GM19455 (cell line): ENCODE measurements at regions not wholly inside any gene's neighbourhood (a gene's known extent, or its start where the extent isn't known, plus 50 kb on each side); places are given as distances from the start of the nearest gene placed in this dataset.
A peak's percentile ranks its signal among the peaks of the same experiment; 100 is the strongest.

Experiments
- ATAC-seq: cut with Tn5 transposase; IDR thresholded peaks from one replicate; pipeline ENCODE4 v1.9.1; 2021; ENCODE audit not compliant: unreplicated experiment

GRCh38 chr12:90331262-90331661, 622.6 kb upstream of the ATP2B1 start:
- no peak for ATAC-seq

GRCh38 chr12:90327793-90328743, 619.4 kb upstream of the ATP2B1 start:
- no peak for ATAC-seq

DNA sequence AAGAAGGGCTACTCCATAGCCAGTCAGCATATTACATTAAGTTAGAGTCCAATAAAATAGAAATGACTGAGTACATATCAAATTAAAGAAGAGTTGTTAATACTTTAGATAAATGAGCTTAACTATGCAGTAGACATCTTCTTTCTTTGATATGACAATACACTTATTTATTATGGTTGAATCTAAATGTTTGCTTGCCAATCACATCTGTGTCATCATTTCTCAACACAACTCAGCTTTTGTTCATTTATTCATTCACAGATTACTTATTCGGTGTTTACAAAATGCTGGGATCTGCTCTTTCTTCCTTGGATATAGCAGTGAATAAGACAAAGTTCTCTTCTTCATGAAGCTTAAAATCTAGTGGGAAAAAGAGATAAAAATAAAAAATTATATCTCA, 614.6 kb upstream of the ATP2B1 start:
- ATAC-seq: no peak

DNA sequence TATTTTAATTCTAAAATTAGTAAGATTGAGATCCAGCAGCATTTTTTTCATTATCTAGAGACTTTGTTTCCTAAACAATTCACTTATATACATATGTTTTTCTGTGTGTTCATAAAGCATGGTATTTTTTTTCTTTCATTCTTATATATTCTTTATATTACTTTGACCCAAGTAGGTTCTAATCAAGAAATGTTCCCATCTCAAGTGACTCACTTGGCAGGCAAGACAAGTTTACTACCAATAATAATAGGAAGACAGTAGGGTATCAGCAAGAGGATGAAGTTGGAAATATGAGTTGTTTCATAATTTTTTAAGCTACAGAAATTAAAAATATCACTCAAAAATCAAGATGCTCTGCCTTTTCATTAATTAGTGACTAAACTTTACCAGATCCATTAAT, 613.4 kb upstream of the ATP2B1 start:
- no peak for ATAC-seq

DNA sequence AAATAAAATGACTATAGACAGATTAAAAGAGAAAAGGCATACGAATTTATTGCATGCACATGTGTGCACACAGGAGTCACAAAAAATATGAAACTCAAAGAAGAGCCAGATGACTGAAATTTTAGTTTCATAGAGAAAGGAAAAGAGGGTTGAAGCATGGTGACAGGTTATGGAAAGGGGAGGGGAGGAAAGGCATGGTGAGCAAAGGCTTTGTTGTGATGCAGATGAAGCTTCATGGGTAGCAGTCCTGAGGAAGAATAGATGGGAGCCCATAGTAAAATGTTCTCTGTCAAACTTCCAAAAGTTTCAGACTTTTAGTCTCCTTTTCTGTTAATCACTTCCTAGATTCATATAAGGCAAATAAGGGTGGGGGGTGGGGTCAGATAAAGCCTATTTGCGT, 612.7 kb upstream of the ATP2B1 start:
- no peak for ATAC-seq

GRCh38 chr12:90311561-90311960, 602.9 kb upstream of the ATP2B1 start:
- no peak for ATAC-seq

DNA sequence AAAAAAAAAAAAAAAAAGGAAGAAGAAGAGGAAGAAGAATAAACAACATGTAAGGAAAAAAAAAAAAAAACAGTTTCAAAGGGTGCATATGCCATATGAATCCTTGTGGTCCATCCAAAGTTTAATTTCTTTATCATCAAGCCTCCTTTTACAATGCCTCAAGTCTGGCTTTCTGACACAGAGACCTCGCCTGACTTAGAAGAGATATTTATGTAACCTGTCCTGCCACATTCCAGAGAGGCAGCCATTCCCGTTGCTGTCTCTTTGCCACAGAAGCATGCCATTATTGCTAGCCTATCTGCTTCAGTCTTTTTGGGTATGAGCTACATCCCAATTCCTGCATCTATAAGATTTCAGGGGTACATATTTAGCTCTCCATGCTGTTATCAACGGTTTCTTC, 596.7 kb upstream of the ATP2B1 start:
- no peak for ATAC-seq

- no peak for ATAC-seq
Observed at GRCh38 chr12:90304231-90304630, 595.6 kb upstream of the ATP2B1 start.

- no peak for ATAC-seq
Observed at GRCh38 chr12:90303771-90304170, 595.1 kb upstream of the ATP2B1 start.

DNA sequence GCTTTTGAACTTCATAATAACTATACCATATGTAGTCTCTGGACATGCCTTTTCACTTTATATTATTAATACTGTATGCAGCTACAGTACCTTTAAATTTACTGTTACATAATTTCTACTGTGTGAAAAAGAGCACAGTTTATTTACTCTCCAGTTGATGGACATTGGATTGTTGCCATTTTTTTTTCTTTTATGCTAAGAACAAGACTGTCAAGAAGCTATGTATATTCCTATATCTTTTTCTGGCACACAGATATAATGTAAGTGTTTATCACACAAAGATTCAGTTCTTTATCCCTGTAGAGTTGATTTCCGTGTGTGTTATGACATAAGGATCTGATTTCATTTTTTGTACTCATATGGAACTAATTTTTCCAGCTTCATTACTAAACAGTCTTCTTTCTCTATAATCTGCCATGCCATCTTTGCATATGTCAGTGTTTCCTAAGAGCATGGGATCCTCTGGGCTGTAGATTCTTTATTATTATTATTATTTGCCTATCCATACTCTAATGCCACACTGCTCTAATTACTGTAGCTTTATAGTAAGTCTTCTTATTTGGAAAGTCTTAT, 593.0 kb upstream of the ATP2B1 start:
- no peak for ATAC-seq

DNA sequence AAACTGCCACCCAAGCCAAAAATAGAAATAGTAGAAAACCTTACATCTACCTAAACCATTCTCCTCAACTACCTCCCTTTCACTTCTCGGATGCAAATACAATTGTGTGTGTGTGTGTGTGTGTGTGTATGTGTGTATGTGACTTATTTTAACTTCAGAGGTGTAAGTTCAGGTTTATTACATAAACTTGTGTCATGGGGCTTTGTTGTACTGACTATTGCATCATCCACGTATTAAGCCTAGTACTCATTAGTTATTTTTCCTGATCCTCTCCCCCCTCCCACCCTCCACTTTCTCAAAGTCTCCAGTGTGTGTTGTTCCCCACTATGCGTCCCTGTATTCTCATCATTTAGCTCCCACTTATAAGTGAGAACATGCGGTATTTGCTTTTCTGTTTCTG, 592.5 kb upstream of the ATP2B1 start:
- no peak for ATAC-seq

DNA sequence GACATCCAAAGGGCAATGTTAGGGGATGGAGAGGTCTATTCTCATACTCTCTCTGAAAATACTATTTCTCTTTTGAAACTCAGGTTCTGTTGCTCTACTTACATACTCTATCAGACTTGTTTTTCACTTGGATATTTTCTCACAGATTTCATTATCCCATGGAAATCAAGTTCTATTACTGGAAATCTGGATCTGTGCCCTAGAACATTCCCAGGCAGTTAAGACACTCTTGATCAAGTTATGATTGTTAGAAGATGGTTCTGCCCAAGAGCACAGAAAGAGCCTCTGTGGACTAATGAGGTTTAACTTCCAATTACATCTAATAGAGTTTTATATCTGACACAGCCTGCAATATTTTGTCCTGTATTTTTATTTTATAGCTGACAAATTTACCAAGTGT, 591.0 kb upstream of the ATP2B1 start:
- no peak for ATAC-seq

GRCh38 chr12:90299121-90299520, 590.5 kb upstream of the ATP2B1 start:
- peak; percentile 98 for ATAC-seq

GRCh38 chr12:90298289-90298948, 589.8 kb upstream of the ATP2B1 start:
- ATAC-seq: peak; percentile 10

DNA sequence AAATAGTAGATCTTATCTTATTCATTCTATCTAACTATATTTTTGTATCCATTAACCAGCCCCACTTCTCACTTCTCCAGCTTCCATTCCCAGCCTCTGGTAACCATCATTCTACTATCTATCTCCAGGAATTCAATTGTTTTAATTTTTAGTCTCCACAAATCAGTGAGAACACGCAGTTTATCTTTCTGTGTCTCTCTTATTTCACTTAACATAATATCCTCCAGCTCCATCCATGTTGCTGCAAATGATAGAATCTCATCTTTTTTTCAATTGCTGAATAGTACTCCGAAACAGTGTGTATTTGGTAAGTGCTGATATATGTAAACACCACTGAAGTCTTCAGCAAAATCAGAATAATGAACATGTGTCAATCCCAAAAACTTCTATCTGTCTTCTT, 587.2 kb upstream of the ATP2B1 start:
- ATAC-seq: no peak

DNA sequence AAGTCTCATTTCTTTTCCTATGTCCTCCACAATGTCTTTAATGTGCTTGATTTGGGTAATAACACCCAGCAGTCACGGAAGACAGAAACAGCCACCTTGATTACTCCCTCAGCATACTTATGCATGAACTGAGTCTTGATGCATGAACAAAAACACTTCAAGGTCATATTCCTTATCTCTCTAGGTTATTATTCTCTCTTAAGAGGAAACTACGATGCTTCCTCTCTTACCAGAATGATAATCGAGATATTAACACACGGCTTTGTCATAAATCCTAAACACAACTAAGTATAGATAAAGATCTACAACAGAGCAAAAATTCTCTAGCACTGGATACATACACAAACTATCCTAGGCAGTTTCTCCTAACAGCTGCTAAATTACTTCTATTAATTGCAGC, 583.5 kb upstream of the ATP2B1 start:
- no peak for ATAC-seq

DNA sequence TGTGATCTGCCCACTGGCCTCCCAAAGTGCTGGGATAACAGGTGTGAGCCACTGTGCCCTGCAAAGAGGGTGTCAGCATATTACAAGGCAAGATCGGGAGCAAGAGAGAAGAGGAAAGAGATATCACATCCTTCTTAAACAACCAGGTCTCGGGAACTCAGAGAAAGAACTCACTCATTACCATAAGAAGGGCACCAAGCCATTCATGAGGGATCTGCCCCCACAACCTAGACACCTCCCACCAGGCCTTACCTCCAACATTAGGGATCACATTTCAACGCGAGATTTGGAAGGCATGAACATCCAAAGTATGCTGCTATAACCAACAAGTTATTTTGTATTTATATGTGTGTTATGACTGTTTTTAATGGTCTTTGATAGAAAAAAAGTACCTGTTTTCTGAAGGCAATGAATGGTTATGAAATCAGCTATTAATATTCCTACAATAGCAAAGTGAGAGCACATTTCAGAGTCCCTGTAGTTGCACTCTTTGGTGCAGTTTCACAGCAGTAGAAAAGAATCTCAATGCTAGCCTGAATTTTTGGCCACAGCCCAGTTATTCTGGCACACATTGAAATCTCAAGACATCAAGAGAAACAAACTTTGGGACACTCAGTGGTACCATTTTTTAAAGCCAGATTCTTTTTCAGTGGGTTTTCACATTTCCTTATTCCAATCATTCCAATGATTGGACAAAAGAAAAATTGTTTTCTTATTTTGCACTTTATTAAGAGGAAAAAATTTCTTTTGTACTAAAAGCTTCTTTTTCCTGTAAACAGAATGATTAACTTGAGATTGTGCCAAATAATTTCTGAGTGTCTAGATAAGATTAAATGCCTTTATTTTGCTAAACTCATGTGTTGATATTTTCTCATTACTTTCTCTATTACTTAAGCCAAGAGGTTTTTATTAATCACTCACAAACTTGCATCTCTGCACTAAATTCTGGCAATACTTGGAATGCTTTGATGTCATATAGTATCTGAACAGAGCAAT, 582.6 kb upstream of the ATP2B1 start:
- no peak for ATAC-seq

GRCh38 chr12:90287585-90287984, 578.9 kb upstream of the ATP2B1 start:
- ATAC-seq: no peak

DNA sequence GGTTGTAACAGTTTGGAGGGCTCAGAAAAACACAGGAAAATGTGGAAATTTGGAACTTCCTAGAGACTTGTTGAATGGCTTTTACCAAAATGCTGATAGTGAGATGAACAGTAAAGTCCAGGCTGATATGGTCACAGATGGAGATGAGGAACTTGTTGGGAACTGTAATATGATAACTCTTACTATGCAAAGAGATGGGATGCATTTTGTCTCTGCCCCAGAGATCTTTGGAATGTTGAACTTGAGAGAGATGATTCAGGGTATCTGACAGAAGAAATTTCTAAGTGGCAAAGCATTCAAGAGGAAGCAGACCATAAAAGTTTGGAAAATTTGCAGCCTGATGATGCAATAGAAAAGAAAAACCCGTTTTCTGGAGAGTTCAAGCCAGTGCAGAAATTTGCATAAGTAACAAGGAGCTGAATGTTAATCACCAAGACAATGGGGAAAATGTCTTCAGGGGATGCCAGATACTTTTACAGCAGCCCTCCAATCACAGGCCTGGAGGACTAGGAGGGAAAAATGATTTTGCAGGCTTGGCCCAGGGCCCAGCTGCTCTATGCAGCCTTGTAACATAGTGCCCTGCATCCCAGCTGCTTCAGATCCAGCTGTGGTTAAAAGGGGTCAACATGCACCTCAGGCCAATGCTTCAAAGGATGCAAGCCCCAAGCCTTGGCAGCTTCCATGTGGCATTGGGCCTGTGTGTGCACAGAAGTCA, 572.7 kb upstream of the ATP2B1 start:
- ATAC-seq: no peak

GRCh38 chr12:90280564-90281058, 572.0 kb upstream of the ATP2B1 start:
- peak; percentile 64 for ATAC-seq
